Breast epithelium (tissue), 4 donors: ENCODE measurements at regions not wholly inside any gene's neighbourhood (a gene's known extent, or its start where the extent isn't known, plus 50 kb on each side); places are given as distances from the start of the nearest gene placed in this dataset.

ENCODE experiments used
- DNase-seq, 2 donors: peaks; one replicate each; pipeline ENCODE4 v3.0.0-alpha.2; 2019; ENCODE audit warnings: low spot score in 2 of 2
- H3K27ac ChIP-seq, 2 donors: fragments of 200-600 bp; sonication (generic) in 1 of 2; one replicate each; pipeline ENCODE4 v1.5.1; 2016 to 2019; ENCODE audit warnings: mild to moderate bottlenecking in 1 of 2
- H3K27me3 ChIP-seq, 2 donors: fragments of 200-600 bp; sonication (generic) in 1 of 2; one replicate each; pipeline versions ENCODE4 v1.5.1 to v1.6.0; 2017 to 2019; ENCODE audit warnings: control low read depth in 1 of 2, mild to moderate bottlenecking in 1 of 2
- H3K36me3 ChIP-seq: fragments of 200-600 bp; one replicate; pipeline ENCODE4 v1.5.1; 2019
- H3K4me1 ChIP-seq, 2 donors: fragments of 200-600 bp; sonication (generic); one replicate each; pipeline ENCODE4 v1.5.1; 2016 to 2019; ENCODE audit warnings: control low read depth in 1 of 2
- H3K4me3 ChIP-seq, 3 donors: fragments of 200-600 bp; sonication (generic); 1 replicate in 2 of 3; 2 replicates in 1 of 3; pipeline ENCODE4 v1.5.1; 2016 to 2019; ENCODE audit warnings: mild to moderate bottlenecking in 3 of 3, moderate library complexity in 2 of 3
- H3K9me3 ChIP-seq, 2 donors: fragments of 200-600 bp; sonication (generic) in 1 of 2; one replicate each; pipeline ENCODE4 v1.5.1; 2016 to 2019; ENCODE audit warnings: control low read depth in 1 of 2
- POLR2A ChIP-seq: fragments of 450-650 bp; IDR thresholded peaks from one replicate; pipeline ENCODE4 v1.6.1; 2016; ENCODE audit warnings: antibody characterized with exemption, mild to moderate bottlenecking, moderate library complexity
- POLR2AphosphoS5 ChIP-seq, 3 donors: sonication (generic); formaldehyde crosslinking; IDR thresholded peaks; one replicate each; pipeline ENCODE4 v1.6.1; 2017; ENCODE audit warnings: antibody characterized with exemption in 3 of 3
- intact Hi-C: fragments of 100-400 bp; cut with DNase I; formaldehyde crosslinking; loops from one replicate; pipeline ENCODE4 v1.15.1; 2023; ENCODE audit warnings: low total_unique reads
- TF ChIP-seq, protein P1 (sequence below), 3 donors: fragments of 450-650 bp; IDR thresholded peaks; one replicate each; pipeline ENCODE4 v1.5.1; 2016 to 2017; ENCODE audit warnings: antibody characterized with exemption in 3 of 3, mild to moderate bottlenecking in 3 of 3, moderate library complexity in 3 of 3

DNA sequence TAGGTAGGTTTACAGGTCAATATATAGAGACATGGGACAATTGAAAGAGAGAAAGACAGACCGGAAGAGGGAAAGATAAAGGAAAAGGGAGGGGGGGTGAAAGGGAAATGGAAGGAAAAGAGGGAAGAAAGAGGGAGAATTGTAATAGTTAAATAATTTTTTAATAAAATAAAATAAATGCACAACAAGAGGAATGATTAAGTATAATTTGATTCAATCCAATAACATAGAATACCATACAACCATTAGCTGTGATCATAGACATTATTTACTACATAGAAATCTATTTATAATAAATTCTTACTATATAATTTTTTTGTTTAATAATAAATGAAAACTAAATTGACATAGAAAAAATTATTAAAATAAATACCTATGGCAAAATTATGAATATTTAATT lies 330.7 kb downstream of the NR4A2 start:
- Histone ChIP-seq H3K4me1 (no peaks in the 10 kb centered on the region), H3K27me3 (no peaks in the 10 kb centered on the region), H3K9me3 (no peaks in the 10 kb centered on the region), H3K36me3 (no peaks in the 10 kb centered on the region), H3K27ac (no peak overlapping the region), H3K4me3 (no peak overlapping the region)
- DNase-seq: no peak
- TF ChIP-seq, protein P1, sequence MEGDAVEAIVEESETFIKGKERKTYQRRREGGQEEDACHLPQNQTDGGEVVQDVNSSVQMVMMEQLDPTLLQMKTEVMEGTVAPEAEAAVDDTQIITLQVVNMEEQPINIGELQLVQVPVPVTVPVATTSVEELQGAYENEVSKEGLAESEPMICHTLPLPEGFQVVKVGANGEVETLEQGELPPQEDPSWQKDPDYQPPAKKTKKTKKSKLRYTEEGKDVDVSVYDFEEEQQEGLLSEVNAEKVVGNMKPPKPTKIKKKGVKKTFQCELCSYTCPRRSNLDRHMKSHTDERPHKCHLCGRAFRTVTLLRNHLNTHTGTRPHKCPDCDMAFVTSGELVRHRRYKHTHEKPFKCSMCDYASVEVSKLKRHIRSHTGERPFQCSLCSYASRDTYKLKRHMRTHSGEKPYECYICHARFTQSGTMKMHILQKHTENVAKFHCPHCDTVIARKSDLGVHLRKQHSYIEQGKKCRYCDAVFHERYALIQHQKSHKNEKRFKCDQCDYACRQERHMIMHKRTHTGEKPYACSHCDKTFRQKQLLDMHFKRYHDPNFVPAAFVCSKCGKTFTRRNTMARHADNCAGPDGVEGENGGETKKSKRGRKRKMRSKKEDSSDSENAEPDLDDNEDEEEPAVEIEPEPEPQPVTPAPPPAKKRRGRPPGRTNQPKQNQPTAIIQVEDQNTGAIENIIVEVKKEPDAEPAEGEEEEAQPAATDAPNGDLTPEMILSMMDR (IDR thresholded peaks at IDR 0.05): no peak
- TF ChIP-seq POLR2A: no peak
- TF ChIP-seq POLR2AphosphoS5 (IDR thresholded peaks at IDR 0.05): no peak
- intact Hi-C loops: no loop called here

DNA sequence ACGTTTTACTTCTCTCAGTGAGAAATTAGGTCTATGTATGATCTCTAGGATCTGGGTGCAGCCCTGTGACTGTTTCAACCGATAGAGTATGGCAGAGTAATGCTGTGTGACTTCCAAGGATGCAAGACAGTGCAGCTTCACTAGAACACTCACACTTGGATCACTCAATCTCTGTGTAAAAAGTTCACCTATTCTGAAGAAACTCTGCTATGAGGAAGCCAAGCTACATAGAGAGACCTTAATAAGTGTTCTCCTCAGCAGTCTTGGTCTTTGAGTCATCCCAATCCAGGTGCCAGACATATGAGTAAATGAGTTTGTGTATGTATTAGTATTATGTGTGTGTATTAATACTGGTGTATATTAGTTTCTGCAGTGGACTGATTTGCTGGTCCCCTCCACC lies 335.0 kb downstream of the NR4A2 start:
- TF ChIP-seq POLR2AphosphoS5 (IDR thresholded peaks at IDR 0.05) (no peak), POLR2A (no peak)
- TF ChIP-seq, protein P1 (IDR thresholded peaks at IDR 0.05): no peak
- no peaks in the 10 kb centered on the region for H3K27me3 ChIP-seq
- no peak overlapping the region for H3K27ac ChIP-seq
- no peaks in the 10 kb centered on the region for H3K36me3 ChIP-seq
- DNase-seq: no peak
- H3K4me1 ChIP-seq: no peaks in the 10 kb centered on the region
- H3K9me3 ChIP-seq: no peaks in the 10 kb centered on the region
- intact Hi-C loops: no loop called here
- H3K4me3 ChIP-seq: no peak overlapping the region

DNA sequence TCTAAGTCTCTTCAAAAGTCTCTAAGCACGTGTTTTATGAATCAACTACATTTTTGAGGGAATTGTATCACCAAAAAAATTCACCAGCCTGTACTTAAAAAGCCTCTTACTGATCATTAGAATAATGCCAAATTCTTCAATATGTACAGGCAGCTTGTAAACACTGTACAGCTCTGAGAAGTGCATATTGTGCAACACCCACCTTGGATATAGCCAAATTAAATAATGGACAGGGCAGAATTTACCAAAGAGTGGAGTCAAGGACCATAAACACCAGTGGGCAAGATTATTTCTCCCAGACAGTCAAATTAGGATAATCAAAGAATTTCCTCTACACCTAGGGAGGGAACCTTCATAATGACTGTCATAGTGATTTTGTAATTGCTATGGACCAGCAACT lies 338.2 kb downstream of the NR4A2 start:
- Histone ChIP-seq H3K27ac (no peak overlapping the region), H3K36me3 (no peaks in the 10 kb centered on the region), H3K4me3 (no peak overlapping the region), H3K27me3 (no peaks in the 10 kb centered on the region), H3K4me1 (no peaks in the 10 kb centered on the region), H3K9me3 (no peaks in the 10 kb centered on the region)
- TF ChIP-seq POLR2AphosphoS5 (IDR thresholded peaks at IDR 0.05) (no peak), POLR2A (no peak)
- TF ChIP-seq, protein P1 (IDR thresholded peaks at IDR 0.05): no peak
- DNase-seq: no peak
- intact Hi-C loops: no loop called here

DNA sequence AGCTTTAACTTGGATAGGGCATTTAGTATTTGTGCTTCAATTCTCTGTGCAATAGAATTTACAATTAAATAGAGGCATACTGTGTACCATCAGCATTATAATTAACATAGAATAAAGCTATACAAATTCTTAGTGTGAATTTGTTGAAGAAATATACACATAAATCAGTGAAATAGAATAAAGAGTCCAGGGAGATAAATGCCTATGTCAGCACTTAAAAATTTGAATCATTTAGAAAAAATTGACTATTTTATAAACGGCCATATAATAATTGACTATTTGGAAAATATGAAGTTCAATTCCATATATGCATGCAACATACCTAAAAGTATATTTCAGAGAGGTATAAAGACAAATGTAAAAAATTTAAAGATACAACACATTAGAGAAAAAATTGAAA lies 348.7 kb downstream of the NR4A2 start:
- Histone ChIP-seq H3K9me3 (no peaks in the 10 kb centered on the region), H3K4me1 (no peaks in the 10 kb centered on the region), H3K27me3 (no peaks in the 10 kb centered on the region), H3K36me3 (no peaks in the 10 kb centered on the region), H3K4me3 (no peak overlapping the region), H3K27ac (no peak overlapping the region)
- TF ChIP-seq POLR2AphosphoS5 (IDR thresholded peaks at IDR 0.05): no peak
- TF ChIP-seq POLR2A: no peak
- TF ChIP-seq, protein P1 (IDR thresholded peaks at IDR 0.05): no peak
- no peak for DNase-seq
- intact Hi-C loops: no loop called here

DNA sequence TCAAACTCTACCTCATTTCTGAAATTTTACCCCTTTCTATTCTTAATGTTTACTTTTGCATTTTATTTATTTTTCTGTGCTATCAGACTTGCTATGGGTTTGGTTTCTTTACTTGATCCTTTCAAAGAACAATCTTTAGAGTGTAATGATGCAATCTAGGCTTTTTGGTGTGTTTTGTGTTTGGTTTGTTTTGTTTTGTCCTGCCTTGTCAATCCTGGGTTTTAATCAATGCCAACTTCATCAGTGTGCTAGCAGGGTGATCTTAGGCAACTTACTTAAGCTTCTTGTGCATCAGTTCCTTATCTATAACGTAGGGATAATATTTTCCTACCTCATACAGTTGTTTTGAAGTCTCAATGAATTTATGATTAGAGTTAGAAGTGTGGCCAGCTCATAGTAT lies 350.4 kb downstream of the NR4A2 start:
- no peaks in the 10 kb centered on the region for H3K36me3 ChIP-seq
- no peak overlapping the region for H3K27ac ChIP-seq
- no peak overlapping the region for H3K4me3 ChIP-seq
- no peaks in the 10 kb centered on the region for H3K27me3 ChIP-seq
- H3K4me1 ChIP-seq: no peaks in the 10 kb centered on the region
- DNase-seq: no peak
- TF ChIP-seq POLR2A (no peak), POLR2AphosphoS5 (IDR thresholded peaks at IDR 0.05) (no peak)
- TF ChIP-seq, protein P1 (IDR thresholded peaks at IDR 0.05): no peak
- no peaks in the 10 kb centered on the region for H3K9me3 ChIP-seq
- intact Hi-C loops: no loop called here
